GM12878 (cell line): ENCODE measurements at regions not wholly inside any gene's neighbourhood (a gene's known extent, or its start where the extent isn't known, plus 50 kb on each side); places are given as distances from the start of the nearest gene placed in this dataset.

Source experiments
- ATAC-seq: fragments of 200-7000 bp; cut with Tn5 transposase; 3 replicates; pipeline ENCODE4 v1.9.1; 2020; ENCODE audit warnings: mild to moderate bottlenecking, moderate library complexity
- BruUV-seq: library from RNA; stranded (reverse); fragments of 400-500 nt; replicated peaks from 2 replicates; lab custom pipeline; 2021; lab: Mats Ljungman, UMichigan
- CTCF ChIA-PET: fragments of 300-600 bp; sonication (Branson Sonifier 250); formaldehyde crosslinking; extraction: SDS; loops from one replicate; lab custom pipeline; 2021; ENCODE audit warnings: inconsistent platforms; lab: Yijun Ruan, JAX
- POLR2A ChIA-PET: fragments of 350-600 bp; formaldehyde crosslinking; extraction: SDS; loops from one replicate; lab custom pipeline; 2021; ENCODE audit warnings: inconsistent platforms; lab: Charles Lee
- RAD21 ChIA-PET: fragments of 300-600 bp; sonication (Branson Sonifier 250); formaldehyde crosslinking; loops from one replicate; lab custom pipeline; 2023; ENCODE audit warnings: antibody characterized with exemption; ENCODE audit not compliant: unreplicated experiment; lab: Charles Lee
- SMC1A ChIA-PET: fragments of 300-600 bp; sonication (Branson Sonifier 250); formaldehyde crosslinking; loops from one replicate; lab custom pipeline; 2023; ENCODE audit not compliant: unreplicated experiment, uncharacterized antibody; lab: Charles Lee
- DNase-seq: peaks from one replicate; pipeline ENCODE4 v3.0.0-alpha.2; 2011; ENCODE audit warnings: low read depth, low spot score
- FAIRE-seq: peaks from 3 replicates; lab custom pipeline; 2011; peaks lifted over from hg19 to GRCh38; lab: Jason Lieb, UNC
- H2AFZ ChIP-seq: 2 replicates; pipeline ENCODE4 v1.6.0; 2011; ENCODE audit warnings: low read depth, low read length, control low read depth; ENCODE audit not compliant: control insufficient read depth
- H3K27ac ChIP-seq: 2 replicates; pipeline ENCODE4 v1.5.1; 2011; ENCODE audit warnings: control low read depth; ENCODE audit not compliant: control insufficient read depth, insufficient read depth
- H3K27me3 ChIP-seq, 2 experiments: replicated peaks in 1 of 2; 2 replicates each; pipeline versions ENCODE4 v1.6.0 to v1.6.1; 2011; ENCODE audit warnings: low read length in 1 of 2; ENCODE audit not compliant: control insufficient read depth in 2 of 2, insufficient read depth in 2 of 2
- H3K36me3 ChIP-seq, 2 experiments: 2 replicates each; pipeline ENCODE4 v1.5.1; 2011; ENCODE audit warnings: low read length in 1 of 2; ENCODE audit not compliant: control insufficient read depth in 2 of 2, insufficient read depth in 2 of 2
- H3K4me1 ChIP-seq: 2 replicates; pipeline ENCODE4 v1.6.1; 2011; ENCODE audit warnings: mild to moderate bottlenecking, low read length, moderate library complexity, mixed read lengths; ENCODE audit not compliant: control insufficient read depth, insufficient read depth
- H3K4me2 ChIP-seq: 2 replicates; pipeline ENCODE4 v1.6.0; 2011; ENCODE audit warnings: control low read depth; ENCODE audit not compliant: control insufficient read depth, insufficient read depth
- H3K4me3 ChIP-seq: fragments of 200-600 bp; sonication (generic); 2 replicates; pipeline ENCODE4 v1.5.1; 2016
- H3K79me2 ChIP-seq: 2 replicates; pipeline ENCODE4 v1.6.0; 2011; ENCODE audit warnings: low read length; ENCODE audit not compliant: control insufficient read depth, insufficient read depth
- H3K9ac ChIP-seq: 2 replicates; pipeline ENCODE4 v1.8.0; 2011; ENCODE audit warnings: low read length, control low read depth, mixed read lengths; ENCODE audit not compliant: control insufficient read depth, insufficient read depth
- H3K9me3 ChIP-seq: replicated peaks from 3 replicates; pipeline ENCODE4 v1.5.1; 2011; ENCODE audit warnings: mild to moderate bottlenecking, low read length; ENCODE audit not compliant: control insufficient read depth, insufficient read depth
- H4K20me1 ChIP-seq: 2 replicates; pipeline ENCODE4 v1.6.0; 2011; ENCODE audit not compliant: control insufficient read depth, insufficient read depth
- BHLHE40 ChIP-seq, 2 experiments: fragments of 450-650 bp in 1 of 2; IDR thresholded peaks; 2 replicates each; pipeline ENCODE4 v1.6.1; 2011 to 2017; ENCODE audit warnings: low read depth in 2 of 2, borderline replicate concordance in 1 of 2, improper control_type of control experiment in 1 of 2, low read length in 1 of 2, mild to moderate bottlenecking in 1 of 2
- BMI1 ChIP-seq: fragments of 450-650 bp; IDR thresholded peaks from 2 replicates; pipeline ENCODE4 v1.6.1; 2016; ENCODE audit warnings: mild to moderate bottlenecking, moderate library complexity, borderline replicate concordance
- BRCA1 ChIP-seq: IDR thresholded peaks from 2 replicates; pipeline ENCODE4 v1.6.1; 2011; ENCODE audit warnings: low read depth, low read length, improper control_type of control experiment
- CHD2 ChIP-seq: IDR thresholded peaks from 2 replicates; pipeline ENCODE4 v1.6.1; 2011; ENCODE audit warnings: low read depth, low read length, improper control_type of control experiment, borderline replicate concordance
- CREM ChIP-seq: IDR thresholded peaks from 2 replicates; pipeline ENCODE4 v1.6.1; 2014; ENCODE audit warnings: antibody characterized with exemption, low read depth
- EGR1 ChIP-seq, 2 experiments: IDR thresholded peaks; 1 replicate in 1 of 2; 2 replicates in 1 of 2; pipeline ENCODE4 v1.6.1; 2011 to 2012; ENCODE audit warnings: low read depth in 2 of 2, low read length in 2 of 2, borderline replicate concordance in 1 of 2, mild to moderate bottlenecking in 1 of 2, moderate library complexity in 1 of 2
- ETV6 ChIP-seq, 2 experiments: fragments of 450-650 bp in 1 of 2; IDR thresholded peaks in 1 of 2; conservative IDR thresholded peaks in 1 of 2; 2 replicates each; pipeline ENCODE4 v1.6.1; 2014; ENCODE audit warnings: antibody characterized with exemption in 1 of 2, borderline replicate concordance in 1 of 2, low read depth in 1 of 2, mild to moderate bottlenecking in 1 of 2, moderate library complexity in 1 of 2
- IKZF1 ChIP-seq: fragments of 450-650 bp; conservative IDR thresholded peaks from 2 replicates; pipeline ENCODE4 v1.6.1; 2017; ENCODE audit warnings: antibody characterized with exemption, mild to moderate bottlenecking
- PAX8 ChIP-seq: fragments of 450-650 bp; IDR thresholded peaks from 2 replicates; pipeline ENCODE4 v1.6.1; 2017; ENCODE audit warnings: mild to moderate bottlenecking, moderate library complexity
- RUNX3 ChIP-seq: IDR thresholded peaks from 2 replicates; pipeline ENCODE4 v1.6.1; 2012; ENCODE audit warnings: low read length, inconsistent platforms
- TCF7 ChIP-seq: IDR thresholded peaks from 2 replicates; pipeline ENCODE4 v1.6.1; 2014; ENCODE audit warnings: antibody characterized with exemption, borderline replicate concordance
- YY1 ChIP-seq: IDR thresholded peaks from 2 replicates; pipeline ENCODE4 v1.6.1; 2011; ENCODE audit warnings: low read depth, mild to moderate bottlenecking, low read length
- ZBED1 ChIP-seq: IDR thresholded peaks from 2 replicates; pipeline ENCODE4 v1.6.1; 2016; ENCODE audit warnings: borderline replicate concordance
- ZSCAN29 ChIP-seq: fragments of 450-650 bp; IDR thresholded peaks from 2 replicates; pipeline ENCODE4 v1.6.1; 2017; ENCODE audit warnings: mild to moderate bottlenecking, moderate library complexity
- WGBS: methylation state at CpG from one replicate; pipeline ENCODE4 v1.1.6; 2016; ENCODE audit warnings: low lambda C conversion rate; ENCODE audit not compliant: insufficient replicate concordance, insufficient coverage; ENCODE audit errors: missing lambda C conversion rate; 5-methylcytosine and 5-hydroxymethylcytosine counted together
- in situ Hi-C: fragments of 300-500 bp; cut with MboI; formaldehyde crosslinking; loops from 9 replicates; pipeline ENCODE4 v1.14.3; 2018; ENCODE audit warnings: mixed read lengths
- intact Hi-C: fragments of 100-400 bp; cut with micrococcal nuclease; formaldehyde crosslinking; loops from one replicate; pipeline ENCODE4 v1.14.2; 2022; ENCODE audit not compliant: unreplicated experiment
- TF ChIP-seq, protein P1 (sequence below): fragments of 450-650 bp; IDR thresholded peaks from 2 replicates; pipeline ENCODE4 v1.6.1; 2016; ENCODE audit warnings: mild to moderate bottlenecking, moderate library complexity, borderline replicate concordance
- TF ChIP-seq, protein P2 (sequence below): fragments of 450-650 bp; IDR thresholded peaks from 2 replicates; pipeline ENCODE4 v1.6.1; 2017; ENCODE audit warnings: mild to moderate bottlenecking, low read depth, inconsistent platforms; ENCODE audit not compliant: poor library complexity, severe bottlenecking
- TF ChIP-seq, protein P3 (sequence below): IDR thresholded peaks from 2 replicates; pipeline ENCODE4 v1.6.1; 2011; ENCODE audit warnings: mild to moderate bottlenecking, low read depth, low read length, moderate library complexity; ENCODE audit not compliant: insufficient replicate concordance

DNA sequence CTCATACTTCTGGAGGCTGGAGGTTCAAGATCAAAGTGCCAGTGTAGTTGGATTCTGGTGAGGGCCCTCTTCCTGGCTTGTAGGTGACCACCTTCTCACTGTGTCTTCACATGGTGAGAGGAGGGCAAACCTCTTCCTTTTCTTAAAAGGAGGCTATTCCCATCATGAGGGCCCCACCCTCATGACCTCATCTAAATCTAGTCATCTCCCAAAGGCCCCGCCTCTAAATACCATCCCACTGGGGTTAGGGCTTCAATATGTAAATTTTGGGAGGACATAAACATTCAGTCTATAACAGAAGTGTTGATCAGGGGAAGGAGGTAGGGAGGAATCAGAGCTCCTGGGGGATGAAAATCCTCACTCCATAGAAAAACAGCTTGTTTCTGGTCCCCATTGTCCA is 60.8 kb upstream of the DIPK2B start:
- ChIA-PET CTCF (no interaction called here), SMC1A (no interaction called here), POLR2A (no interaction called here), RAD21 (no interaction called here)
- no peaks in the 10 kb centered on the region for H3K79me2 ChIP-seq
- H4K20me1 ChIP-seq = no peaks in the 10 kb centered on the region
- no peak overlapping the region for H3K4me2 ChIP-seq
- no peaks in the 10 kb centered on the region for H3K27me3 ChIP-seq
- H3K4me3 ChIP-seq = no peak overlapping the region
- no peaks in the 10 kb centered on the region for H3K4me1 ChIP-seq
- WGBS = 0% methylated on average over 1 of the region's 1 CpG
- H2AFZ ChIP-seq = no peak overlapping the region
- ATAC-seq (no peak), DNase-seq (no peak), FAIRE-seq (no peak)
- no peak overlapping the region for H3K9ac ChIP-seq
- intact Hi-C loops (no loop called here), in situ Hi-C loops (no loop called here)
- no peak for TF ChIP-seq TCF7
- no peak for TF ChIP-seq ZBED1
- no peak for TF ChIP-seq ETV6 (conservative IDR thresholded peaks at IDR 0.05 in 1 of 2, IDR thresholded peaks at IDR 0.05 in 1 of 2; ENCODE audit: borderline replicate concordance in 1 of 2, low read depth in 1 of 2)
- no peak for TF ChIP-seq EGR1 (IDR thresholded peaks at IDR 0.05; ENCODE audit: borderline replicate concordance in 1 of 2, low read depth in 2 of 2, low read length in 2 of 2)
- TF ChIP-seq, protein P1, sequence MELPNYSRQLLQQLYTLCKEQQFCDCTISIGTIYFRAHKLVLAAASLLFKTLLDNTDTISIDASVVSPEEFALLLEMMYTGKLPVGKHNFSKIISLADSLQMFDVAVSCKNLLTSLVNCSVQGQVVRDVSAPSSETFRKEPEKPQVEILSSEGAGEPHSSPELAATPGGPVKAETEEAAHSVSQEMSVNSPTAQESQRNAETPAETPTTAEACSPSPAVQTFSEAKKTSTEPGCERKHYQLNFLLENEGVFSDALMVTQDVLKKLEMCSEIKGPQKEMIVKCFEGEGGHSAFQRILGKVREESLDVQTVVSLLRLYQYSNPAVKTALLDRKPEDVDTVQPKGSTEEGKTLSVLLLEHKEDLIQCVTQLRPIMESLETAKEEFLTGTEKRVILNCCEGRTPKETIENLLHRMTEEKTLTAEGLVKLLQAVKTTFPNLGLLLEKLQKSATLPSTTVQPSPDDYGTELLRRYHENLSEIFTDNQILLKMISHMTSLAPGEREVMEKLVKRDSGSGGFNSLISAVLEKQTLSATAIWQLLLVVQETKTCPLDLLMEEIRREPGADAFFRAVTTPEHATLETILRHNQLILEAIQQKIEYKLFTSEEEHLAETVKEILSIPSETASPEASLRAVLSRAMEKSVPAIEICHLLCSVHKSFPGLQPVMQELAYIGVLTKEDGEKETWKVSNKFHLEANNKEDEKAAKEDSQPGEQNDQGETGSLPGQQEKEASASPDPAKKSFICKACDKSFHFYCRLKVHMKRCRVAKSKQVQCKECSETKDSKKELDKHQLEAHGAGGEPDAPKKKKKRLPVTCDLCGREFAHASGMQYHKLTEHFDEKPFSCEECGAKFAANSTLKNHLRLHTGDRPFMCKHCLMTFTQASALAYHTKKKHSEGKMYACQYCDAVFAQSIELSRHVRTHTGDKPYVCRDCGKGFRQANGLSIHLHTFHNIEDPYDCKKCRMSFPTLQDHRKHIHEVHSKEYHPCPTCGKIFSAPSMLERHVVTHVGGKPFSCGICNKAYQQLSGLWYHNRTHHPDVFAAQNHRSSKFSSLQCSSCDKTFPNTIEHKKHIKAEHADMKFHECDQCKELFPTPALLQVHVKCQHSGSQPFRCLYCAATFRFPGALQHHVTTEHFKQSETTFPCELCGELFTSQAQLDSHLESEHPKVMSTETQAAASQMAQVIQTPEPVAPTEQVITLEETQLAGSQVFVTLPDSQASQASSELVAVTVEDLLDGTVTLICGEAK = no peak
- TF ChIP-seq YY1 = no peak
- no peak for TF ChIP-seq CHD2
- no peak for TF ChIP-seq BRCA1
- TF ChIP-seq ZSCAN29 = no peak
- TF ChIP-seq RUNX3 = no peak
- TF ChIP-seq IKZF1 = no peak
- no peak for TF ChIP-seq BMI1
- TF ChIP-seq, protein P2, sequence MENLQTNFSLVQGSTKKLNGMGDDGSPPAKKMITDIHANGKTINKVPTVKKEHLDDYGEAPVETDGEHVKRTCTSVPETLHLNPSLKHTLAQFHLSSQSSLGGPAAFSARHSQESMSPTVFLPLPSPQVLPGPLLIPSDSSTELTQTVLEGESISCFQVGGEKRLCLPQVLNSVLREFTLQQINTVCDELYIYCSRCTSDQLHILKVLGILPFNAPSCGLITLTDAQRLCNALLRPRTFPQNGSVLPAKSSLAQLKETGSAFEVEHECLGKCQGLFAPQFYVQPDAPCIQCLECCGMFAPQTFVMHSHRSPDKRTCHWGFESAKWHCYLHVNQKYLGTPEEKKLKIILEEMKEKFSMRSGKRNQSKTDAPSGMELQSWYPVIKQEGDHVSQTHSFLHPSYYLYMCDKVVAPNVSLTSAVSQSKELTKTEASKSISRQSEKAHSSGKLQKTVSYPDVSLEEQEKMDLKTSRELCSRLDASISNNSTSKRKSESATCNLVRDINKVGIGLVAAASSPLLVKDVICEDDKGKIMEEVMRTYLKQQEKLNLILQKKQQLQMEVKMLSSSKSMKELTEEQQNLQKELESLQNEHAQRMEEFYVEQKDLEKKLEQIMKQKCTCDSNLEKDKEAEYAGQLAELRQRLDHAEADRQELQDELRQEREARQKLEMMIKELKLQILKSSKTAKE = no peak
- TF ChIP-seq BHLHE40 (IDR thresholded peaks at IDR 0.05; ENCODE audit: borderline replicate concordance in 1 of 2, low read depth in 2 of 2, low read length in 1 of 2) = no peak
- TF ChIP-seq, protein P3, sequence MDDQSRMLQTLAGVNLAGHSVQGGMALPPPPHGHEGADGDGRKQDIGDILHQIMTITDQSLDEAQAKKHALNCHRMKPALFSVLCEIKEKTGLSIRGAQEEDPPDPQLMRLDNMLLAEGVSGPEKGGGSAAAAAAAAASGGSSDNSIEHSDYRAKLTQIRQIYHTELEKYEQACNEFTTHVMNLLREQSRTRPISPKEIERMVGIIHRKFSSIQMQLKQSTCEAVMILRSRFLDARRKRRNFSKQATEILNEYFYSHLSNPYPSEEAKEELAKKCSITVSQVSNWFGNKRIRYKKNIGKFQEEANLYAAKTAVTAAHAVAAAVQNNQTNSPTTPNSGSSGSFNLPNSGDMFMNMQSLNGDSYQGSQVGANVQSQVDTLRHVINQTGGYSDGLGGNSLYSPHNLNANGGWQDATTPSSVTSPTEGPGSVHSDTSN = no peak
- no peak for TF ChIP-seq PAX8
- no peak for TF ChIP-seq CREM
- BruUV-seq = no TSS peak
- H3K36me3 ChIP-seq = no peaks in the 10 kb centered on the region
- H3K27ac ChIP-seq = no peak overlapping the region
- no peaks in the 10 kb centered on the region for H3K9me3 ChIP-seq
